ENCODE measurements at regions not wholly inside any gene's neighbourhood (a gene's known extent, or its start where the extent isn't known, plus 50 kb on each side); places are given as distances from the start of the nearest gene placed in this dataset.
"Not testable (repeated sequence)": the region's sequence is repeated elsewhere in the genome, so short reads cannot be mapped to it uniquely, and the experiment has no call there.

DNA sequence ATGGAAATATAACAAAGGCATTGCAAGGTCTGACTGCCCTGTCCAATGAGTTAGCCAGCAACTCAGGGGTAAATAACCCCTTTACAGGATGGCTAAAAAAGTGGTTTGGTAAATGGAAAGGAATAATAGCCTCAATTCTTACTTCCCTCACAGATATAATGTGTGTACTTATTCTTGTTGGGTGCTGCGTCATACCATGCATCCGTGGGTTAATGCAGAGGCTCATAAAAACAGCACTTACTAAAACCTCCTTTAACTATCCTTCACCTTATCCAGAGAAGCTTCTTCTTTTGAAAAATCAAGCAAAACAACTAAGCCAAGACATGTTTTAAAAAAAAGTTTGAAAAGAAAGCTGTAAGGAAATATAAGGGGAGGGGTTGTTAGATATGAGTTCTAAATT is 301.0 kb downstream of the PAPSS1 start:
- H2AFZ ChIP-seq (ENCODE audit: low read depth, low read length): no peak overlapping the region
- TF ChIP-seq, protein P1, sequence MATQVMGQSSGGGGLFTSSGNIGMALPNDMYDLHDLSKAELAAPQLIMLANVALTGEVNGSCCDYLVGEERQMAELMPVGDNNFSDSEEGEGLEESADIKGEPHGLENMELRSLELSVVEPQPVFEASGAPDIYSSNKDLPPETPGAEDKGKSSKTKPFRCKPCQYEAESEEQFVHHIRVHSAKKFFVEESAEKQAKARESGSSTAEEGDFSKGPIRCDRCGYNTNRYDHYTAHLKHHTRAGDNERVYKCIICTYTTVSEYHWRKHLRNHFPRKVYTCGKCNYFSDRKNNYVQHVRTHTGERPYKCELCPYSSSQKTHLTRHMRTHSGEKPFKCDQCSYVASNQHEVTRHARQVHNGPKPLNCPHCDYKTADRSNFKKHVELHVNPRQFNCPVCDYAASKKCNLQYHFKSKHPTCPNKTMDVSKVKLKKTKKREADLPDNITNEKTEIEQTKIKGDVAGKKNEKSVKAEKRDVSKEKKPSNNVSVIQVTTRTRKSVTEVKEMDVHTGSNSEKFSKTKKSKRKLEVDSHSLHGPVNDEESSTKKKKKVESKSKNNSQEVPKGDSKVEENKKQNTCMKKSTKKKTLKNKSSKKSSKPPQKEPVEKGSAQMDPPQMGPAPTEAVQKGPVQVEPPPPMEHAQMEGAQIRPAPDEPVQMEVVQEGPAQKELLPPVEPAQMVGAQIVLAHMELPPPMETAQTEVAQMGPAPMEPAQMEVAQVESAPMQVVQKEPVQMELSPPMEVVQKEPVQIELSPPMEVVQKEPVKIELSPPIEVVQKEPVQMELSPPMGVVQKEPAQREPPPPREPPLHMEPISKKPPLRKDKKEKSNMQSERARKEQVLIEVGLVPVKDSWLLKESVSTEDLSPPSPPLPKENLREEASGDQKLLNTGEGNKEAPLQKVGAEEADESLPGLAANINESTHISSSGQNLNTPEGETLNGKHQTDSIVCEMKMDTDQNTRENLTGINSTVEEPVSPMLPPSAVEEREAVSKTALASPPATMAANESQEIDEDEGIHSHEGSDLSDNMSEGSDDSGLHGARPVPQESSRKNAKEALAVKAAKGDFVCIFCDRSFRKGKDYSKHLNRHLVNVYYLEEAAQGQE (IDR thresholded peaks at IDR 0.05; ENCODE audit: borderline replicate concordance): no peak
- TF ChIP-seq EZH2 (IDR thresholded peaks at IDR 0.05; ENCODE audit: borderline replicate concordance, insufficient read depth, low read length, poor library complexity, severe bottlenecking): no peak
- TF ChIP-seq MXI1 (conservative IDR thresholded peaks at IDR 0.05; ENCODE audit: poor library complexity, severe bottlenecking): no peak
- no peak for TF ChIP-seq SMC3 (conservative IDR thresholded peaks at IDR 0.05; ENCODE audit: poor library complexity)
- TF ChIP-seq EP300 (conservative IDR thresholded peaks at IDR 0.05; ENCODE audit: poor library complexity, severe bottlenecking): no peak
- TF ChIP-seq, protein P2, sequence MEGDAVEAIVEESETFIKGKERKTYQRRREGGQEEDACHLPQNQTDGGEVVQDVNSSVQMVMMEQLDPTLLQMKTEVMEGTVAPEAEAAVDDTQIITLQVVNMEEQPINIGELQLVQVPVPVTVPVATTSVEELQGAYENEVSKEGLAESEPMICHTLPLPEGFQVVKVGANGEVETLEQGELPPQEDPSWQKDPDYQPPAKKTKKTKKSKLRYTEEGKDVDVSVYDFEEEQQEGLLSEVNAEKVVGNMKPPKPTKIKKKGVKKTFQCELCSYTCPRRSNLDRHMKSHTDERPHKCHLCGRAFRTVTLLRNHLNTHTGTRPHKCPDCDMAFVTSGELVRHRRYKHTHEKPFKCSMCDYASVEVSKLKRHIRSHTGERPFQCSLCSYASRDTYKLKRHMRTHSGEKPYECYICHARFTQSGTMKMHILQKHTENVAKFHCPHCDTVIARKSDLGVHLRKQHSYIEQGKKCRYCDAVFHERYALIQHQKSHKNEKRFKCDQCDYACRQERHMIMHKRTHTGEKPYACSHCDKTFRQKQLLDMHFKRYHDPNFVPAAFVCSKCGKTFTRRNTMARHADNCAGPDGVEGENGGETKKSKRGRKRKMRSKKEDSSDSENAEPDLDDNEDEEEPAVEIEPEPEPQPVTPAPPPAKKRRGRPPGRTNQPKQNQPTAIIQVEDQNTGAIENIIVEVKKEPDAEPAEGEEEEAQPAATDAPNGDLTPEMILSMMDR (IDR thresholded peaks at IDR 0.05; ENCODE audit: poor library complexity, severe bottlenecking): no peak
- TF ChIP-seq RAD21 (conservative IDR thresholded peaks at IDR 0.05): no peak

DNA sequence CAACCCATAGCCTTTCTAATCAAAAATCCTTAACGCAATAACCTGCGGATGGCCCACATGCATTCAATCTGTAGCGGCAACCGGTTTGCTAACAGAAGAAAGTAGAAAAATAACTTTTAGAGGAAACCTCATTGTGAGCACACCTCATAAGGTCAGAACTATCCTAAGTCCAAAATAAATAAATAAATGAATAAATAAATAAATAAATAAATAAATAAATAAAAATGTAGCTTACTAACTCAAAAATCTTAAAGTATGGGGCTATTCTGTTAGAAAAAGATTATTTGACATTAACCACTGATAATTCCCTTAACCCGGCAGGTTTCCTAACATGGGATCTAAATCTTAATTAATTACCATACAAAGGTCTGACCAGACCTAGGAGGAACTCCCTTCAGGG is 304.5 kb downstream of the PAPSS1 start:
- not testable (repeated sequence) for H3K27ac ChIP-seq (ENCODE audit: low read length); H3F3A ChIP-seq (ENCODE audit: insufficient read depth, low read length, poor library complexity, severe bottlenecking); H3K27me3 ChIP-seq (ENCODE audit: insufficient read depth, low read depth, low read length); H3K9ac ChIP-seq (ENCODE audit: low read length); H4K20me1 ChIP-seq (ENCODE audit: insufficient read depth); H3K9me3 ChIP-seq (ENCODE audit: low read length); H3K4me3 ChIP-seq (ENCODE audit: low read length); H3K36me3 ChIP-seq (ENCODE audit: insufficient read depth, low read length); H3K4me2 ChIP-seq (ENCODE audit: low read length); H2AFZ ChIP-seq (ENCODE audit: low read depth, low read length); H3K79me2 ChIP-seq (replicated peaks; ENCODE audit: insufficient read depth, low read length); H3K9me2 ChIP-seq (ENCODE audit: insufficient read depth, low read length)

More for the DNA sequence above, 301.0 kb downstream of the PAPSS1 start:
- Histone ChIP-seq H3K4me3 (ENCODE audit: low read length) (no peak overlapping the region), H3K79me2 (replicated peaks; ENCODE audit: insufficient read depth, low read length) (no peaks in the 10 kb centered on the region), H3K9ac (ENCODE audit: low read length) (no peak overlapping the region), H4K20me1 (ENCODE audit: insufficient read depth) (no peaks in the 10 kb centered on the region), H3K9me2 (ENCODE audit: insufficient read depth, low read length) (no peaks in the 10 kb centered on the region), H3K27me3 (ENCODE audit: insufficient read depth, low read depth, low read length) (no peaks in the 10 kb centered on the region), H3K4me2 (ENCODE audit: low read length) (no peak overlapping the region), H3K27ac (ENCODE audit: low read length) (no peak overlapping the region), H3K36me3 (ENCODE audit: insufficient read depth, low read length) (no peaks in the 10 kb centered on the region), H3K9me3 (ENCODE audit: low read length) (no peaks in the 10 kb centered on the region), H3F3A (ENCODE audit: insufficient read depth, low read length, poor library complexity, severe bottlenecking) (no peaks in the 10 kb centered on the region)

DNA sequence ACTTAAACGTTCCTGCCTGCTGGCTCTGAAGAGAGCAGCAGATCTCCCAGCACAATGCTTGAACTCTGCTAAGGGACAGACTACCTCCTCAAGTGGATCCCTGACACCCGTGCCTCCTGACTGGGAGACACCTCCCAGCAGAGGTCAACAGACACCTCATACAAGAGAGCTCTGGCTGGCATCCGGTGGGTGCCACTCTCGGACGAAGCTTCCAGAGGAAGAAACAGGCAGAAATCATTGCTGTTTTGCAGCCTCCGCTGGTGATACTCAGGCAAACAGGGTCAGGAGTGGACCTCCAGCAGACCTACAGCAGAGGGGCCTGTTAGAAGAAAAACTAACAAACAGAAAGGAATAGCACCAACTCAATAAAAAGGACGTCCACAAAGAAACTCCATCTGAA is 310.2 kb downstream of the PAPSS1 start:
- not testable (repeated sequence) for H3K4me2 ChIP-seq (ENCODE audit: low read length); H3K9me3 ChIP-seq (ENCODE audit: low read length); H3K36me3 ChIP-seq (ENCODE audit: insufficient read depth, low read length); H3K27ac ChIP-seq (ENCODE audit: low read length); H3F3A ChIP-seq (ENCODE audit: insufficient read depth, low read length, poor library complexity, severe bottlenecking); H3K4me3 ChIP-seq (ENCODE audit: low read length); H3K9ac ChIP-seq (ENCODE audit: low read length); H3K9me2 ChIP-seq (ENCODE audit: insufficient read depth, low read length); H3K79me2 ChIP-seq (replicated peaks; ENCODE audit: insufficient read depth, low read length); H4K20me1 ChIP-seq (ENCODE audit: insufficient read depth); H2AFZ ChIP-seq (ENCODE audit: low read depth, low read length); H3K27me3 ChIP-seq (ENCODE audit: insufficient read depth, low read depth, low read length)

All from neural cell (in vitro differentiated cells).